H9 (cell line): ENCODE measurements at regions not wholly inside any gene's neighbourhood (a gene's known extent, or its start where the extent isn't known, plus 50 kb on each side); places are given as distances from the start of the nearest gene placed in this dataset.
A peak's percentile ranks its signal among the peaks of the same experiment; 100 is the strongest.
"Not testable (repeated sequence)": the region's sequence is repeated elsewhere in the genome, so short reads cannot be mapped to it uniquely, and the experiment has no call there.

Source experiments
- DNase-seq: peaks from one replicate; pipeline ENCODE4 v3.0.0-alpha.2; 2017
- H2AFZ ChIP-seq: one replicate; pipeline ENCODE4 v1.6.1; 2013; ENCODE audit warnings: mild to moderate bottlenecking, low read length, control low read depth, moderate library complexity
- H2AK5ac ChIP-seq: 2 replicates; pipeline ENCODE4 v1.6.1; 2013; ENCODE audit warnings: low read length, control low read depth, mixed read lengths; ENCODE audit not compliant: insufficient read length
- H2BK120ac ChIP-seq: one replicate; pipeline ENCODE4 v1.6.1; 2013; ENCODE audit warnings: low read depth, mild to moderate bottlenecking, low read length, control low read depth, inconsistent platforms; ENCODE audit not compliant: poor library complexity, severe bottlenecking
- H2BK12ac ChIP-seq: 2 replicates; pipeline ENCODE4 v1.6.1; 2013; ENCODE audit warnings: low read length, control low read depth, mixed read lengths, low read depth; ENCODE audit not compliant: insufficient read length
- H2BK15ac ChIP-seq: 2 replicates; pipeline ENCODE4 v1.6.1; 2013; ENCODE audit warnings: low read depth, low read length, control low read depth
- H2BK20ac ChIP-seq: one replicate; pipeline ENCODE4 v1.6.1; 2013; ENCODE audit warnings: low read depth, mild to moderate bottlenecking, low read length, control low read depth, inconsistent platforms; ENCODE audit not compliant: poor library complexity, severe bottlenecking
- H2BK5ac ChIP-seq: 2 replicates; pipeline ENCODE4 v1.6.1; 2013; ENCODE audit warnings: low read length, control low read depth, mixed read lengths; ENCODE audit not compliant: insufficient read length
- H3K14ac ChIP-seq: 2 replicates; pipeline ENCODE4 v1.6.1; 2013; ENCODE audit warnings: low read length, control low read depth; ENCODE audit not compliant: insufficient read depth
- H3K18ac ChIP-seq: 2 replicates; pipeline ENCODE4 v1.6.1; 2013; ENCODE audit warnings: low read depth, mild to moderate bottlenecking, mixed read lengths, low read length, control low read depth; ENCODE audit not compliant: insufficient read length
- H3K23ac ChIP-seq: 2 replicates; pipeline ENCODE4 v1.6.1; 2013; ENCODE audit warnings: low read length, control low read depth, mixed read lengths, low read depth; ENCODE audit not compliant: insufficient read length
- H3K23me2 ChIP-seq: 2 replicates; pipeline ENCODE4 v1.6.1; 2013; ENCODE audit warnings: low read depth, mild to moderate bottlenecking, mixed read lengths, low read length, control low read depth; ENCODE audit not compliant: insufficient read length, poor library complexity, severe bottlenecking
- H3K27ac ChIP-seq: 2 replicates; pipeline ENCODE4 v1.5.1; 2013; ENCODE audit warnings: low read length, control low read depth, mixed read lengths, low read depth; ENCODE audit not compliant: insufficient read length
- H3K27me3 ChIP-seq: 2 replicates; pipeline ENCODE4 v1.6.1; 2013; ENCODE audit warnings: low read length, control low read depth, inconsistent platforms; ENCODE audit not compliant: insufficient read depth
- H3K4ac ChIP-seq: 2 replicates; pipeline ENCODE4 v1.6.1; 2013; ENCODE audit warnings: low read depth, mild to moderate bottlenecking, control low read depth, inconsistent platforms, low read length, moderate library complexity
- H3K4me1 ChIP-seq: 2 replicates; pipeline ENCODE4 v1.6.1; 2013; ENCODE audit warnings: low read length, control low read depth, inconsistent platforms; ENCODE audit not compliant: insufficient read depth
- H3K4me2 ChIP-seq: 2 replicates; pipeline ENCODE4 v1.6.1; 2013; ENCODE audit warnings: low read length, control low read depth, mixed read lengths; ENCODE audit not compliant: insufficient read length, insufficient read depth
- H3K56ac ChIP-seq: 2 replicates; pipeline ENCODE4 v1.6.1; 2013; ENCODE audit warnings: low read depth, mild to moderate bottlenecking, mixed read lengths, low read length, control low read depth; ENCODE audit not compliant: insufficient read length
- H3K79me1 ChIP-seq: 2 replicates; pipeline ENCODE4 v1.6.1; 2013; ENCODE audit warnings: low read depth, mild to moderate bottlenecking, moderate library complexity, low read length, control low read depth, inconsistent platforms; ENCODE audit not compliant: insufficient read depth, poor library complexity, severe bottlenecking
- H3K79me2 ChIP-seq: 2 replicates; pipeline ENCODE4 v1.6.1; 2013; ENCODE audit warnings: low read length, control low read depth, inconsistent platforms; ENCODE audit not compliant: insufficient read depth
- H3K9ac ChIP-seq: 2 replicates; pipeline ENCODE4 v1.6.1; 2013; ENCODE audit warnings: low read length, control low read depth, mixed read lengths; ENCODE audit not compliant: insufficient read length; ENCODE audit errors: extremely low read depth
- H3K9me3 ChIP-seq: one replicate; pipeline ENCODE4 v1.6.1; 2013; ENCODE audit warnings: low read depth, low read length, inconsistent platforms; ENCODE audit not compliant: control insufficient read depth
- H3T11ph ChIP-seq: one replicate; pipeline ENCODE4 v1.6.1; 2013; ENCODE audit warnings: mild to moderate bottlenecking, low read length, control low read depth, inconsistent platforms
- H4K20me1 ChIP-seq: one replicate; pipeline ENCODE4 v1.6.1; 2013; ENCODE audit not compliant: control insufficient read depth, insufficient read length, insufficient read depth
- H4K5ac ChIP-seq: 2 replicates; pipeline ENCODE4 v1.6.1; 2013; ENCODE audit warnings: low read depth, mild to moderate bottlenecking, mixed read lengths, low read length, control low read depth; ENCODE audit not compliant: insufficient read length
- H4K8ac ChIP-seq: replicated peaks from 2 replicates; pipeline ENCODE4 v1.6.1; 2013; ENCODE audit warnings: low read length, control low read depth, mixed read lengths, low read depth; ENCODE audit not compliant: insufficient read length
- H4K91ac ChIP-seq: 2 replicates; pipeline ENCODE4 v1.6.1; 2013; ENCODE audit warnings: low read depth, mild to moderate bottlenecking, moderate library complexity, mixed read lengths, low read length, control low read depth; ENCODE audit not compliant: insufficient read length
- H3K27ac Mint-ChIP-seq, 3 experiments: 2 replicates in 2 of 3; 3 replicates in 1 of 3; pipeline ENCODE4 v1.8.0; 2020 to 2021; ENCODE audit warnings: mixed read lengths in 3 of 3, mild to moderate bottlenecking in 1 of 3, moderate library complexity in 1 of 3
- H3K27me3 Mint-ChIP-seq: 2 replicates; pipeline ENCODE4 v1.8.0; 2021; ENCODE audit warnings: low read depth, mild to moderate bottlenecking, moderate library complexity, mixed read lengths
- H3K36me3 Mint-ChIP-seq, 3 experiments: 2 replicates in 2 of 3; 3 replicates in 1 of 3; pipeline ENCODE4 v1.8.0; 2020 to 2021; ENCODE audit warnings: low read depth in 3 of 3, mixed read lengths in 3 of 3; ENCODE audit not compliant: insufficient read depth in 1 of 3
- H3K4me1 Mint-ChIP-seq, 2 experiments: 2 replicates each; pipeline ENCODE4 v1.8.0; 2020; ENCODE audit warnings: mixed read lengths in 2 of 2
- H3K4me3 Mint-ChIP-seq, 2 experiments: 2 replicates in 1 of 2; 3 replicates in 1 of 2; pipeline ENCODE4 v1.8.0; 2020 to 2021; ENCODE audit warnings: mild to moderate bottlenecking in 2 of 2, mixed read lengths in 2 of 2, moderate library complexity in 1 of 2
- H3K9me3 Mint-ChIP-seq, 2 experiments: 2 replicates in 1 of 2; 3 replicates in 1 of 2; pipeline ENCODE4 v1.8.0; 2020; ENCODE audit warnings: mild to moderate bottlenecking in 2 of 2, mixed read lengths in 2 of 2, moderate library complexity in 1 of 2
- WGBS: extraction: QIAGEN DNeasy Blood & Tissue Kit; methylation state at CpG from one replicate; pipeline ENCODE4 v1.1.7; 2013; ENCODE audit warnings: missing lambda C conversion rate, low lambda C conversion rate, mixed read lengths; ENCODE audit not compliant: insufficient read length; ENCODE audit errors: extremely low coverage; 5-methylcytosine and 5-hydroxymethylcytosine counted together
- TF ChIP-seq, protein P1 (sequence below): fragments of 200-600 bp; sonication (generic); conservative IDR thresholded peaks from 3 replicates; pipeline ENCODE4 v1.8.0; 2021; ENCODE audit warnings: antibody characterized with exemption, mild to moderate bottlenecking

DNA sequence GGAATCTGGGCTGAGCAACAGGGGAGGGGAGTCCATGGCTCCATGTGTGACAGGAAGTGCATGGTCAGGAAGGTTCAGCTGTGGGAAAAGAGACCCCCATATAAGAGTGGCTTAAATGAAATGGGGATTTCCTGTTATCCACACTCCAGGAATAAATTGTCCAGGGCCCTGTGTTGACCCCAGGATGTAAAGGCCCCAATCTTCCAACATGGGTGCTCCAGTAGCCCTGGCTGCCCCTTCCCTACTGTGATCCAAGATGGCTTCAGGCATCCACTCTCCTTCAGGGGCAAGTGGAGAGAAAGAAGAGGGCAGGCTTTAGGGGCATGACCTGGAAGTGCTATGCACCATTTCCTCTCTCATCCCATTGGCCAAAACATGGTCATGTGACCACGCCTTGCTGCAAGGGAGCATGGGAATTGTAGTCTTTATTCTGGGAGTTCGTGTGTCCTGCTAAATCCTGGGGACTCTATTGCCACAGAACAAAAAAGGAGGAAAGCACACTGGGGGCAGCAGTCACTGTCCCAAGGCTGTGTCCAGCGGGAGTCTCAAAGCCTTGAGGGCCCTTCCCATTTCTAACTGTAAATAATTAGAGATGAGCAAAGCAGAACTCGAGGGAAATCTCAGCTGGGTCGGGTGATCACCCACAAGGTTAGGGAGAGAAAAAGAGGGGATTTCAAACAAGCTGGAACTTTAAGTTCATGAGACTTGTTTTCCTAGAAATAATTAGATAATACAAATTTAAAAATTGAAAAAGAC, 289.2 kb downstream of the ADGRD1 start:
- no peak overlapping the region for H3K27ac ChIP-seq
- no peak overlapping the region for H3K9ac ChIP-seq
- H3T11ph ChIP-seq, result no peak overlapping the region
- H3K4me3 Mint-ChIP-seq, result no peak overlapping the region
- H3K23me2 ChIP-seq, result no peaks in the 10 kb centered on the region
- no peak overlapping the region for H3K4ac ChIP-seq
- H3K4me1 Mint-ChIP-seq, result peaks cover 2 to 6% of the 10 kb centered on the region in 2 experiments; a peak in 3 of 4 replicates
- no peak overlapping the region for H2BK5ac ChIP-seq
- no peak overlapping the region for H2AFZ ChIP-seq
- no peak overlapping the region for H4K8ac ChIP-seq
- peak overlapping the region; percentile 71 for H3K18ac ChIP-seq
- no peak overlapping the region for H2AK5ac ChIP-seq
- H4K20me1 ChIP-seq, result no peaks in the 10 kb centered on the region
- peaks cover 7 to 17% (median 8%) of the 10 kb centered on the region in 3 experiments for H3K36me3 Mint-ChIP-seq
- DNase-seq, result peak; percentile 82
- TF ChIP-seq, protein P1, sequence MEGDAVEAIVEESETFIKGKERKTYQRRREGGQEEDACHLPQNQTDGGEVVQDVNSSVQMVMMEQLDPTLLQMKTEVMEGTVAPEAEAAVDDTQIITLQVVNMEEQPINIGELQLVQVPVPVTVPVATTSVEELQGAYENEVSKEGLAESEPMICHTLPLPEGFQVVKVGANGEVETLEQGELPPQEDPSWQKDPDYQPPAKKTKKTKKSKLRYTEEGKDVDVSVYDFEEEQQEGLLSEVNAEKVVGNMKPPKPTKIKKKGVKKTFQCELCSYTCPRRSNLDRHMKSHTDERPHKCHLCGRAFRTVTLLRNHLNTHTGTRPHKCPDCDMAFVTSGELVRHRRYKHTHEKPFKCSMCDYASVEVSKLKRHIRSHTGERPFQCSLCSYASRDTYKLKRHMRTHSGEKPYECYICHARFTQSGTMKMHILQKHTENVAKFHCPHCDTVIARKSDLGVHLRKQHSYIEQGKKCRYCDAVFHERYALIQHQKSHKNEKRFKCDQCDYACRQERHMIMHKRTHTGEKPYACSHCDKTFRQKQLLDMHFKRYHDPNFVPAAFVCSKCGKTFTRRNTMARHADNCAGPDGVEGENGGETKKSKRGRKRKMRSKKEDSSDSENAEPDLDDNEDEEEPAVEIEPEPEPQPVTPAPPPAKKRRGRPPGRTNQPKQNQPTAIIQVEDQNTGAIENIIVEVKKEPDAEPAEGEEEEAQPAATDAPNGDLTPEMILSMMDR, result no peak
- H3K27me3 ChIP-seq, result no peaks in the 10 kb centered on the region
- H3K79me2 ChIP-seq, result no peaks in the 10 kb centered on the region
- no CpG with 5 or more reads among the region's 5 CpGs for WGBS
- H2BK15ac ChIP-seq, result no peak overlapping the region
- no peak overlapping the region for H2BK20ac ChIP-seq
- H3K9me3 ChIP-seq, result no peaks in the 10 kb centered on the region
- peak overlapping the region; percentile 91 for H4K5ac ChIP-seq
- H3K23ac ChIP-seq, result no peak overlapping the region
- no peak overlapping the region; the same call in 1 of the 2 replicates for H3K14ac ChIP-seq
- no peak overlapping the region for H2BK12ac ChIP-seq
- H3K79me1 ChIP-seq, result no peaks in the 10 kb centered on the region
- no peak overlapping the region for H3K56ac ChIP-seq
- no peaks in the 10 kb centered on the region for H3K4me1 ChIP-seq
- H3K27me3 Mint-ChIP-seq, result peaks cover 34% of the 10 kb centered on the region
- no peak overlapping the region for H2BK120ac ChIP-seq
- H3K27ac Mint-ChIP-seq, result no peak overlapping the region; a peak in 1 of 7 replicates
- H3K4me2 ChIP-seq, result no peak overlapping the region
- no peak overlapping the region for H4K91ac ChIP-seq
- peaks cover 16 to 18% of the 10 kb centered on the region in 2 experiments; a peak in 4 of 5 replicates for H3K9me3 Mint-ChIP-seq

DNA sequence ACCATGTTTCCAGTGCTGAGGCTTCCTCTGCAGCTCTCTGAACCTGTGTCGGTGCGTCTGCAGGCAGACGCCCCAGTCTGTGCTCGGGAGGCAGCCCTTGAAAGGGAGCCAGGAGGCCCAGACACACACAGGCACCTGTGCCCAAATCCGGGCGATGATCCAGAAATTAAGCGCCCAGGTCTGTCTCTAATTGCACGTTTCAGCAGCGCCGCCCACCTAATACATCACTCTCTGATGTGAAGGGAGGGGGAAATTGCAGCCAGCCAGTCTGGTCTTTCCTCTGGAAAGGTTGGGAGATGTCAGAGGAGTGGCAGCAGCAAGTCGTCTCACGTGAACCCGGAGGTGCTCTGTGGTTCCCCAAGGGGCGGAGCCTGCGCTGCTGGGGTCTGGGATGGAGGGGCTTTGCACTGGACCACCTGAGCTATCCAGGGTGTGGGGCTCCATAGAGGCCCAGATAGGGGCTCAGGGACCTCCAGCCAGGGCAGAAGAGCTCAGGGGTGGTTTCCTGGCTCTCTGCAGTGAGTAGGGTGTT, 290.5 kb downstream of the ADGRD1 start:
- H3K79me1 ChIP-seq, H2AK5ac ChIP-seq, H3K9me3 ChIP-seq, H3K23me2 ChIP-seq, H3K4me2 ChIP-seq, H2BK120ac ChIP-seq, H3K79me2 ChIP-seq, H3T11ph ChIP-seq, H3K14ac ChIP-seq, H4K91ac ChIP-seq, H3K9ac ChIP-seq, H3K18ac ChIP-seq, H2BK20ac ChIP-seq, H3K27ac Mint-ChIP-seq, H3K4me1 ChIP-seq, DNase-seq, H3K56ac ChIP-seq, H2BK5ac ChIP-seq, H3K27me3 ChIP-seq, H3K23ac ChIP-seq, H3K4ac ChIP-seq, H3K4me3 Mint-ChIP-seq, H2BK15ac ChIP-seq, H4K20me1 ChIP-seq, H2BK12ac ChIP-seq, H3K4me1 Mint-ChIP-seq, H3K27ac ChIP-seq, H2AFZ ChIP-seq, H4K8ac ChIP-seq, H4K5ac ChIP-seq: not testable (repeated sequence)
- Mint-ChIP-seq H3K36me3 (peaks cover 7 to 17% (median 8%) of the 10 kb centered on the region in 3 experiments), H3K27me3 (peaks cover 44% of the 10 kb centered on the region), H3K9me3 (peaks cover 16 to 18% of the 10 kb centered on the region in 2 experiments; a peak in 4 of 5 replicates)
- no CpG with 5 or more reads among the region's 15 CpGs for WGBS
